Activated CD8-positive, alpha-beta T cell treated with anti-CD3 and anti-CD28 coated beads for 36 hours (primary cell): ENCODE measurements at regions not wholly inside any gene's neighbourhood (a gene's known extent, or its start where the extent isn't known, plus 50 kb on each side); places are given as distances from the start of the nearest gene placed in this dataset.

Experiments used
- ATAC-seq: fragments of 200-7000 bp; cut with Tn5 transposase; one replicate; pipeline ENCODE4 v1.10.0; 2021; ENCODE audit warnings: mild to moderate bottlenecking, moderate library complexity
- CTCF ChIA-PET: fragments of 350-600 bp; sonication (Branson Sonifier 250); formaldehyde crosslinking; loops from one replicate; lab custom pipeline; 2021; ENCODE audit warnings: antibody characterized with exemption; lab: Charles Lee
- POLR2A ChIA-PET: fragments of 350-600 bp; sonication (Branson Sonifier 250); formaldehyde crosslinking; loops from one replicate; lab custom pipeline; 2021; ENCODE audit warnings: antibody characterized with exemption; lab: Charles Lee
- DNase-seq: peaks from one replicate; pipeline ENCODE4 v3.0.0-alpha.2; 2020
- H3K27ac Mint-ChIP-seq: one replicate; pipeline ENCODE4 v1.8.0; 2021; ENCODE audit warnings: mild to moderate bottlenecking, mixed read lengths
- H3K27me3 Mint-ChIP-seq: one replicate; pipeline ENCODE4 v1.8.0; 2021; ENCODE audit warnings: mixed read lengths
- H3K36me3 Mint-ChIP-seq: one replicate; pipeline ENCODE4 v1.8.0; 2021; ENCODE audit warnings: low read depth, mixed read lengths
- H3K4me1 Mint-ChIP-seq: one replicate; pipeline ENCODE4 v1.8.0; 2021; ENCODE audit warnings: low read depth, mixed read lengths
- H3K4me3 Mint-ChIP-seq: one replicate; pipeline ENCODE4 v1.8.0; 2021; ENCODE audit warnings: mild to moderate bottlenecking, moderate library complexity, mixed read lengths
- H3K9me3 Mint-ChIP-seq: one replicate; pipeline ENCODE4 v1.8.0; 2021; ENCODE audit warnings: mixed read lengths
- intact Hi-C: fragments of 100-400 bp; cut with micrococcal nuclease; formaldehyde crosslinking; loops from one replicate; pipeline ENCODE4 v1.10.0; 2022
- TF ChIP-seq, protein P1 (sequence below): fragments of 200-600 bp; IDR thresholded peaks from one replicate; pipeline ENCODE4 v1.8.0; 2022; ENCODE audit warnings: antibody characterized with exemption, mild to moderate bottlenecking

- ATAC-seq, result no peak
- Mint-ChIP-seq H3K27me3 (no peaks in the 10 kb centered on the region), H3K9me3 (no peaks in the 10 kb centered on the region), H3K4me1 (no peaks in the 10 kb centered on the region), H3K36me3 (no peaks in the 10 kb centered on the region), H3K4me3 (no peak overlapping the region), H3K27ac (no peak overlapping the region)
- ChIA-PET POLR2A (no interaction called here), CTCF (no interaction called here)
- TF ChIP-seq, protein P1, sequence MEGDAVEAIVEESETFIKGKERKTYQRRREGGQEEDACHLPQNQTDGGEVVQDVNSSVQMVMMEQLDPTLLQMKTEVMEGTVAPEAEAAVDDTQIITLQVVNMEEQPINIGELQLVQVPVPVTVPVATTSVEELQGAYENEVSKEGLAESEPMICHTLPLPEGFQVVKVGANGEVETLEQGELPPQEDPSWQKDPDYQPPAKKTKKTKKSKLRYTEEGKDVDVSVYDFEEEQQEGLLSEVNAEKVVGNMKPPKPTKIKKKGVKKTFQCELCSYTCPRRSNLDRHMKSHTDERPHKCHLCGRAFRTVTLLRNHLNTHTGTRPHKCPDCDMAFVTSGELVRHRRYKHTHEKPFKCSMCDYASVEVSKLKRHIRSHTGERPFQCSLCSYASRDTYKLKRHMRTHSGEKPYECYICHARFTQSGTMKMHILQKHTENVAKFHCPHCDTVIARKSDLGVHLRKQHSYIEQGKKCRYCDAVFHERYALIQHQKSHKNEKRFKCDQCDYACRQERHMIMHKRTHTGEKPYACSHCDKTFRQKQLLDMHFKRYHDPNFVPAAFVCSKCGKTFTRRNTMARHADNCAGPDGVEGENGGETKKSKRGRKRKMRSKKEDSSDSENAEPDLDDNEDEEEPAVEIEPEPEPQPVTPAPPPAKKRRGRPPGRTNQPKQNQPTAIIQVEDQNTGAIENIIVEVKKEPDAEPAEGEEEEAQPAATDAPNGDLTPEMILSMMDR, result no peak
- DNase-seq, result no peak
- intact Hi-C loops, result no loop called here
Observed at GRCh38 chr13:74747186-74747955, 613.2 kb upstream of the KLF12 start.

- Mint-ChIP-seq H3K27ac (no peak overlapping the region), H3K36me3 (no peaks in the 10 kb centered on the region), H3K4me3 (no peak overlapping the region), H3K27me3 (no peaks in the 10 kb centered on the region), H3K4me1 (no peaks in the 10 kb centered on the region), H3K9me3 (no peaks in the 10 kb centered on the region)
- ChIA-PET POLR2A (no interaction called here), CTCF (interaction anchor here (1.1 kb wide), 1 partner anchor 79 kb away, joined by 3 read pairs; no protein-coding TSS in a partner anchor)
- DNase-seq (no peak), ATAC-seq (no peak)
- TF ChIP-seq, protein P1, result no peak
- intact Hi-C loops, result no loop called here
Observed at GRCh38 chr13:74743992-74744391, 609.8 kb upstream of the KLF12 start.

- H3K9me3 Mint-ChIP-seq, result no peaks in the 10 kb centered on the region
- no peaks in the 10 kb centered on the region for H3K27me3 Mint-ChIP-seq
- H3K4me1 Mint-ChIP-seq, result no peaks in the 10 kb centered on the region
- ChIA-PET POLR2A (no interaction called here), CTCF (no interaction called here)
- ATAC-seq, result no peak
- TF ChIP-seq, protein P1, result no peak
- DNase-seq, result no peak
- H3K36me3 Mint-ChIP-seq, result no peaks in the 10 kb centered on the region
- intact Hi-C loops, result no loop called here
- H3K4me3 Mint-ChIP-seq, result no peak overlapping the region
- H3K27ac Mint-ChIP-seq, result no peak overlapping the region
Observed at GRCh38 chr13:74741732-74742131, 607.5 kb upstream of the KLF12 start.

DNA sequence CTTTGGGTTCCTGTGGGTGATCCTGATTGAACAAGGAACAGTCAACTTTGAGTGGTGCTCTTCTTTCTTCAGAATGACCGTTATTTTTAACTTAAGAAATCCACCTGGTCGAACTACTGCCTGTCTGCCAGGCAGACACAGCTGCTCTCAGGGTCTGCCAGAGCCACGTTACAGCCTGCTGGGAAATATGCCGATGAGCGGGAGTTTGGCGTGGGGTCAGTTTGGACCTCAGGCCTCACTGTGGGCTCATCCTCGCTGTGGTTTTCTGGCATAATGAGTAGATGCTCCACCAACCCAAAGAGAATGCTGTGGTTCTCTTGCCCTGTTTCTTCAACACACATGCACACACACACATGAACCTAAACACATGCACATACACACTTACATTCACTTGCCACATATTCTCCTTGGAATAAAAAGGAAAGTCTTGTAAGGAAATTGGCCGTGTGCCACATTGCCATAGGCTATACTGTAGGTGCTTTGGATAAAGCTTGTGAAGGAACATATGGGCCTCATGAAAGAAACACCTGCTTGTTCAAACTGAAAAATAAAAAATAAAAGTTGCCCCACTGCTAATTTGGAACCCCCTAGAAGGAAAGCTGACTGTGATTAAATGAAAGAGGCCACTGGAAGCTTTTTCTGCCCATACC, 598.7 kb upstream of the KLF12 start:
- DNase-seq, result no peak
- H3K4me3 Mint-ChIP-seq, result no peak overlapping the region
- ChIA-PET CTCF (interaction anchor here (1.4 kb wide), 1 partner anchor 12 kb away, joined by 3 read pairs; no protein-coding TSS in a partner anchor), POLR2A (interaction anchor here (0.6 kb wide), 1 partner anchor 120 kb away, joined by 3 read pairs; no protein-coding TSS in a partner anchor)
- intact Hi-C loops, result no loop called here
- TF ChIP-seq, protein P1, result no peak
- ATAC-seq, result no peak
- no peaks in the 10 kb centered on the region for H3K9me3 Mint-ChIP-seq
- H3K27me3 Mint-ChIP-seq, result peaks cover 4% of the 10 kb centered on the region
- H3K4me1 Mint-ChIP-seq, result no peaks in the 10 kb centered on the region
- H3K27ac Mint-ChIP-seq, result no peak overlapping the region
- H3K36me3 Mint-ChIP-seq, result no peaks in the 10 kb centered on the region

DNA sequence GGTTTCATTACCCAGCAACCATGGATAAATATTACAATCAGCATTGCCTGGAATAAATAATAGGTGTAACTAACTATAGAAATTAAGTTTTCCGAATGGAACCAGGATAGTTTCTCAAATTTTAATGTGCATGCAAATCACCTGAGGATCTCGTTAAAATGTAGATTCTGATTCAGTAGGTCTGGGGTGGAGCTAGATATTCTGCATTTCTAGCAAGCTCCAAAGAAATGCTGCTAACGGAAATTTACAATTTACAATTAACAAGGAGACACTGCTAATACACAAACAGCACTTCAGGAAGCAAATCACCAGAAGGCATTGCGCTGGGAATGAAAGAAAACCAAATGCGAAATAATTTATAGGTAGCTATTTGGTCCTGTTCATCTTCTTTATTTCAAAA, 597.5 kb upstream of the KLF12 start:
- Mint-ChIP-seq H3K4me1 (no peaks in the 10 kb centered on the region), H3K27me3 (peaks cover 4% of the 10 kb centered on the region), H3K4me3 (no peak overlapping the region), H3K27ac (no peak overlapping the region), H3K9me3 (no peaks in the 10 kb centered on the region), H3K36me3 (no peaks in the 10 kb centered on the region)
- CTCF ChIA-PET, result interaction anchor here (0.6 to 1.4 kb wide), 2 partner anchors 11 to 37 kb away, joined by 3 read pairs; no protein-coding TSS in a partner anchor
- TF ChIP-seq, protein P1, result no peak
- POLR2A ChIA-PET, result no interaction called here
- DNase-seq (no peak), ATAC-seq (no peak)
- intact Hi-C loops, result no loop called here
